ENCODE measurements at regions not wholly inside any gene's neighbourhood (a gene's known extent, or its start where the extent isn't known, plus 50 kb on each side); places are given as distances from the start of the nearest gene placed in this dataset.
"Not testable (repeated sequence)": the region's sequence is repeated elsewhere in the genome, so short reads cannot be mapped to it uniquely, and the experiment has no call there.

- no peak for DNase-seq
These were observed 189.3 kb upstream of the GPRIN3 start for GRCh38 chr4:89496851-89497250.

- DNase-seq, result no peak
These were observed 185.8 kb upstream of the GPRIN3 start for GRCh38 chr4:89493367-89493766.

- DNase-seq, result no peak
These were observed 185.0 kb upstream of the GPRIN3 start for GRCh38 chr4:89492581-89493071.

GRCh38 chr4:89491761-89492160 is 184.2 kb upstream of the GPRIN3 start:
- no peak for DNase-seq

- not testable (repeated sequence) for DNase-seq
These were observed 182.4 kb upstream of the GPRIN3 start for GRCh38 chr4:89489921-89490431.

- no peak for DNase-seq
These were observed 181.8 kb upstream of the GPRIN3 start for GRCh38 chr4:89489338-89489771.

GRCh38 chr4:89488736-89489135 is 181.1 kb upstream of the GPRIN3 start:
- no peak for DNase-seq

GRCh38 chr4:89486673-89487072 is 179.1 kb upstream of the GPRIN3 start:
- DNase-seq, result no peak

GRCh38 chr4:89486042-89486441 is 178.4 kb upstream of the GPRIN3 start:
- no peak for DNase-seq

- no peak for DNase-seq
These were observed 176.2 kb upstream of the GPRIN3 start for GRCh38 chr4:89483833-89484232.

GRCh38 chr4:89482926-89483595 is 175.5 kb upstream of the GPRIN3 start:
- DNase-seq, result no peak

GRCh38 chr4:89482251-89482650 is 174.7 kb upstream of the GPRIN3 start:
- DNase-seq, result no peak

GRCh38 chr4:89469930-89470375 is 162.4 kb upstream of the GPRIN3 start:
- no peak for DNase-seq

- DNase-seq, result no peak
These were observed 161.9 kb upstream of the GPRIN3 start for GRCh38 chr4:89469516-89469915.

GRCh38 chr4:89468602-89469001 is 161.0 kb upstream of the GPRIN3 start:
- DNase-seq, result no peak

GRCh38 chr4:89463341-89463740 is 155.7 kb upstream of the GPRIN3 start:
- DNase-seq, result no peak

- DNase-seq, result no peak
These were observed 139.9 kb upstream of the GPRIN3 start for GRCh38 chr4:89447543-89447942.

- no peak for DNase-seq
These were observed 138.6 kb upstream of the GPRIN3 start for GRCh38 chr4:89446193-89446592.

GRCh38 chr4:89439533-89439932 is 131.9 kb upstream of the GPRIN3 start:
- DNase-seq, result no peak

GRCh38 chr4:89438102-89438831 is 130.7 kb upstream of the GPRIN3 start:
- peak; percentile 14 for DNase-seq

- peak; percentile 38 for DNase-seq
These were observed 126.9 kb upstream of the GPRIN3 start for GRCh38 chr4:89434364-89434988.

- DNase-seq, result no peak
These were observed 120.2 kb upstream of the GPRIN3 start for GRCh38 chr4:89427782-89428181.

GRCh38 chr4:89425023-89425422 is 117.4 kb upstream of the GPRIN3 start:
- DNase-seq, result no peak
